Right lobe of liver (tissue), 6 donors: ENCODE measurements at regions not wholly inside any gene's neighbourhood (a gene's known extent, or its start where the extent isn't known, plus 50 kb on each side); places are given as distances from the start of the nearest gene placed in this dataset.

Experiments used
- ATAC-seq, 4 donors: fragments of 200-7000 bp; cut with Tn5 transposase; one replicate each; pipeline ENCODE4 v1.9.1; 2020; ENCODE audit warnings: mild to moderate bottlenecking in 4 of 4, moderate library complexity in 4 of 4
- DNase-seq, 3 donors: peaks; one replicate each; pipeline ENCODE4 v3.0.0-alpha.2; 2020
- H3K27ac ChIP-seq, 3 donors: fragments of 200-600 bp; one replicate each; pipeline ENCODE4 v1.8.0; 2022
- H3K27me3 ChIP-seq, 2 donors: fragments of 200-600 bp; one replicate each; pipeline ENCODE4 v1.8.0; 2022
- H3K36me3 ChIP-seq, 4 donors: fragments of 200-600 bp; sonication (generic) in 1 of 4; one replicate each; pipeline versions ENCODE4 v1.5.1 to v1.8.0; 2017 to 2022; ENCODE audit warnings: control low read depth in 1 of 4
- H3K4me1 ChIP-seq, 4 donors: fragments of 200-600 bp; sonication (generic) in 1 of 4; one replicate each; pipeline versions ENCODE4 v1.5.1 to v1.8.0; 2017 to 2022; ENCODE audit warnings: control low read depth in 1 of 4
- H3K4me3 ChIP-seq, 3 donors: fragments of 200-600 bp; one replicate each; pipeline ENCODE4 v1.8.0; 2022
- H3K9me3 ChIP-seq, 4 donors: fragments of 200-600 bp; sonication (generic) in 1 of 4; one replicate each; pipeline versions ENCODE4 v1.5.1 to v1.8.0; 2017 to 2022; ENCODE audit warnings: control low read depth in 1 of 4
- CTCF ChIP-seq, 4 donors: fragments of 200-600 bp in 3 of 4; fragments of 450-650 bp in 1 of 4; IDR thresholded peaks; one replicate each; pipeline versions ENCODE4 v1.5.1 to v1.8.0; 2016 to 2022; ENCODE audit warnings: antibody characterized with exemption in 4 of 4, mild to moderate bottlenecking in 2 of 4
- POLR2A ChIP-seq: fragments of 450-650 bp; IDR thresholded peaks from one replicate; pipeline ENCODE4 v1.6.1; 2017; ENCODE audit warnings: antibody characterized with exemption, mild to moderate bottlenecking
- WGBS: methylation state at CpG from one replicate; pipeline ENCODE4 v1.1.6; 2018; ENCODE audit warnings: low coverage, low lambda C conversion rate; ENCODE audit not compliant: insufficient coverage; ENCODE audit errors: missing lambda C conversion rate; 5-methylcytosine and 5-hydroxymethylcytosine counted together
- intact Hi-C, 2 donors: fragments of 100-400 bp; cut with DNase I; formaldehyde crosslinking; loops; one replicate each; pipeline versions ENCODE4 v1.11.2 to v1.14.1; 2022
- donor health status: DM: no; HTN: yes; CAD: no.
- donor health status: DM: no; HTN: no; CAD: no.
- donor health status: DM: no; HTN: no; CAD: no.
- donor health status: DM: no; HTN: yes; CAD: no.
- donor health status: DM: no; HTN: yes; CAD: no.

DNA sequence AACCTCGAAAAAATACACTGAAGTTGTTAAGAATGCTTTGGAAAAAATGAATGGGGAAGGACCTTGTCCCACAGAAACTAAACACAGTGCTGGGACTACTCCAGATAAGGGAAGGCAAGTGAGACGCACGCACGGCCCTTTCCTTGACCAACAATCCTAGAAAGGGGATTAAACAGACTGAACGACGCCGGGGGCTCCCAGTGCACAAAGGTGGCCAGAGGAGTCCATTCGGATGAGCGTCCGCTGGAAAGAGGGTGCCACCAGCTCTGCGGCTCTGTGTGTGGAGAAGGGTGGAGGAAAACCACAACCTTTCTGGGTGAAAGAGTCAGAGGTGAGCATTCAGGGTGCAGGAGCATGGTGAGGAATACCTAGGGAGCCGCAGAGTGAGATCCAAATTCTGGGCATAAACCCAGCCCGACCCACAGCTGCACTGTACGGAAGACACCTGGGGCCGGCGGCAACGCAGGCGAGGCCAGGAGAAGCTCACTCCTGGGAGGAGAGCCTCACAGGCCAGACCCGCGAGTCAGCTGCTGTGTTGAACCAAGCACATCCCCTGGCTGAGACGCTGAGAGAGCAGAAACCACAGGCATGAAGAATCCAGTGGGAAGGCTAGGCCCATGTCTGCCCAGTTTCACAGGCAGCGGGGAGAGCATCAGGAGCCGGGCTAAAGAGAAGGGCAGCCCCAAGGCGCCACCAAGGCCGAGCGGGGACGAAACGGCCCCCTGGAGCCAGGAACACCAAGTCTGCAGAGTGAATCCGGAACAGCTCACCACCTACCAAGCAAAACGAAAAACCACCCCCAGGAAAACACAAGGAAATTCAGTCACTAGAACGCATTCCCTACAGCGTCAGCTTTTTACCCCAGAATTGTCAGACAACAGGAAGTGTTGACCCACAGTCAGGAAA, 177.1 kb downstream of the BRD1 start:
- no peaks in the 10 kb centered on the region for H3K9me3 ChIP-seq
- peak in 3 of 4 donors; percentile 30 to 55 (median 47) for ATAC-seq
- no peaks in the 10 kb centered on the region for H3K4me1 ChIP-seq
- TF ChIP-seq CTCF (IDR thresholded peaks at IDR 0.05) (no peak), POLR2A (no peak)
- no peak overlapping the region for H3K4me3 ChIP-seq
- intact Hi-C loops = no loop called here
- 56% methylated on average over 20 of the region's 32 CpGs for WGBS
- no peaks in the 10 kb centered on the region for H3K36me3 ChIP-seq
- H3K27me3 ChIP-seq = no peaks in the 10 kb centered on the region
- DNase-seq = peak in 1 of 3 donors; percentile 49
- no peak overlapping the region for H3K27ac ChIP-seq

DNA sequence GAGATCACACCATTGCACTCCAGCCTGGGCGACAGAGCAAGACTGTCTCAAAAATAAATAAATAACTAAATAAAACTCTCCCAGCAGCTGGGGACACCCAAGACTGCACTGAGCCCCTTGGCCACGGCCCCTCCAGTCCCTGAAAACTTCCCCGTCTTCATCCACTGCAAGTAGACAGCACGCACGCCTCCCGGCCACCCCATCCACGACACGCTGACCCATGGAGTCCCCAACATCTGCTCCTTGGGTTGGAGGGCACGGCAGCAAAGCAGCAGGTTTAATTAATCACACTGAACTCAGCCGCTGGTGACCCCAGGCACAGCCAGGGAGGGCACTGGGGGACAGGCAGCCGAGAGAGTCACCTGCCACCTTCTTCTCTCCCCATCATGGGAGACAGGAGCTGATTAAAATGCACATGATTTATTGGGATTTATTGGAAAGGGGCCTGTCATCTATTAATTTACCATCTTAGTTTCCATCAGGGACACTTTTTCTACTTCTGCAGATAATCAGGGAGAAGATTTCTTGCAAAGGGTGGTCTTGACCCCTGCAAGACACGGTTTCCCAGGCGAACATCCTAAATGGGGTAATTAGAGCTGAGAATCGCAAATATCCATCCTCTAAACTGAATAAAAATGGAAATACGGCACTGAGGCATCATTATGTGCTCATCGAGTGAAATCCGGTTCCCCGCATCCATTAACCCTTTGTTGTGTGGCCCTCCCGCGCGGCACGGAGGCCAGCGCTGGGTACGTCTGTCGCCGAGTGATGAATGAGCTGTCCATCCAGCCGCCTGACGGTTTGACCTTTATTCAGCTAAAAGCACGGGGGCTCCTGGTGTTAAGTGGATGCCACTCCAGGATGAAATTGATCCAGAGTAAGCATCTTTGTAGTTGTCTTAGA, 178.3 kb downstream of the BRD1 start:
- no peak for ATAC-seq
- no peak for TF ChIP-seq POLR2A
- no peak for TF ChIP-seq CTCF (IDR thresholded peaks at IDR 0.05)
- Histone ChIP-seq H3K36me3 (no peaks in the 10 kb centered on the region), H3K27ac (no peak overlapping the region), H3K27me3 (no peaks in the 10 kb centered on the region), H3K4me3 (no peak overlapping the region), H3K9me3 (no peaks in the 10 kb centered on the region), H3K4me1 (no peaks in the 10 kb centered on the region)
- intact Hi-C loops = no loop called here
- peak in 1 of 3 donors; percentile 35 for DNase-seq
- 42% methylated on average over 9 of the region's 29 CpGs for WGBS

- DNase-seq (peak in 1 of 3 donors; percentile 37), ATAC-seq (no peak)
- no CpG with 5 or more reads among the region's 16 CpGs for WGBS
- H3K27me3 ChIP-seq = no peaks in the 10 kb centered on the region
- H3K27ac ChIP-seq = no peak overlapping the region
- no peak for TF ChIP-seq POLR2A
- no peak for TF ChIP-seq CTCF (IDR thresholded peaks at IDR 0.05)
- H3K36me3 ChIP-seq = no peaks in the 10 kb centered on the region
- no peaks in the 10 kb centered on the region for H3K9me3 ChIP-seq
- H3K4me1 ChIP-seq = no peaks in the 10 kb centered on the region
- intact Hi-C loops = no loop called here
- H3K4me3 ChIP-seq = no peak overlapping the region
These were observed 179.6 kb downstream of the BRD1 start for GRCh38 chr22:49648053-49648452.

DNA sequence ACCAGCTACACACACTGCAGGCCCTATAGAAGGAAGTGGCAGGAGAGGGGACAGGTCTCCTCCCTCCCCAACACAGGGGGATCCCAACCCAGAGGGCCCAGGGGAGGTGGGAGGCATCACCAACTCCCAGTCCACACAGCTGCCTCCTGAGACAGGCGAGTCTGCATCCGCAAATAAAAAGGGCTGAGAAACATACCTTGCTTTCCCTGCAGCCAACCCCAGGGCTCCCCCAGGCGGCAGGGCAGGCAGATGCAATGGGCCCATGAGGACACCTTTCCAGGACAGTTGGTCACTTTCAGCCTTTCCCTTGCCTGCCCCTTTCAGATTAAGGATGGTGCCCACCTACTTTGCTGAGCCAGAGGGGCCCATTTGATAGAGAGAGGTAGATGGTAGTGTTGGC, 180.0 kb downstream of the BRD1 start:
- H3K4me3 ChIP-seq = no peak overlapping the region
- peak in 2 of 3 donors; percentile 10 to 31 for DNase-seq
- H3K36me3 ChIP-seq = no peaks in the 10 kb centered on the region
- no peaks in the 10 kb centered on the region for H3K27me3 ChIP-seq
- H3K4me1 ChIP-seq = no peaks in the 10 kb centered on the region
- H3K9me3 ChIP-seq = no peaks in the 10 kb centered on the region
- ATAC-seq = no peak
- H3K27ac ChIP-seq = no peak overlapping the region
- no CpG with 5 or more reads among the region's 3 CpGs for WGBS
- TF ChIP-seq CTCF (IDR thresholded peaks at IDR 0.05) (peak in 1 of 4 donors; percentile 29), POLR2A (no peak)
- intact Hi-C loops = no loop called here
